Mammary epithelial cell (primary cell): ENCODE measurements at regions not wholly inside any gene's neighbourhood (a gene's known extent, or its start where the extent isn't known, plus 50 kb on each side); places are given as distances from the start of the nearest gene placed in this dataset.

Experiments
- CTCF ChIP-seq, 2 donors: IDR thresholded peaks in 1 of 2; conservative IDR thresholded peaks in 1 of 2; 2 replicates each; pipeline ENCODE4 v1.5.1; 2011 to 2012; ENCODE audit warnings: inconsistent platforms in 2 of 2, low read length in 2 of 2, mild to moderate bottlenecking in 2 of 2, control low read depth in 1 of 2, low read depth in 1 of 2; ENCODE audit not compliant: insufficient read depth in 1 of 2; ENCODE audit errors: extremely low read depth in 1 of 2
- EZH2 ChIP-seq: IDR thresholded peaks from 2 replicates; pipeline ENCODE4 v1.6.1; 2012; ENCODE audit warnings: low read length, inconsistent platforms, borderline replicate concordance

- TF ChIP-seq CTCF (conservative IDR thresholded peaks at IDR 0.05 in 1 of 2, IDR thresholded peaks at IDR 0.05 in 1 of 2; ENCODE audit: extremely low read depth in 1 of 2, insufficient read depth in 1 of 2, low read depth in 1 of 2, low read length in 2 of 2) (no peak), EZH2 (no peak)
Measured at GRCh38 chr4:14018191-14018853, 390.8 kb upstream of the BOD1L1 start.
